HG02798 (cell line): ENCODE measurements at regions not wholly inside any gene's neighbourhood (a gene's known extent, or its start where the extent isn't known, plus 50 kb on each side); places are given as distances from the start of the nearest gene placed in this dataset.
A peak's percentile ranks its signal among the peaks of the same experiment; 100 is the strongest.
"Not testable (repeated sequence)": the region's sequence is repeated elsewhere in the genome, so short reads cannot be mapped to it uniquely, and the experiment has no call there.

Experiments
- ATAC-seq: cut with Tn5 transposase; IDR thresholded peaks from one replicate; pipeline ENCODE4 v1.9.1; 2021; ENCODE audit warnings: mild to moderate bottlenecking; ENCODE audit not compliant: unreplicated experiment, poor library complexity

- no peak for ATAC-seq
Measured at GRCh38 chr4:189200353-189200752, 740.3 kb upstream of the FRG1 start.

GRCh38 chr4:189202182-189202868 lies 738.3 kb upstream of the FRG1 start:
- ATAC-seq: peak; percentile 80

GRCh38 chr4:189202869-189203271 lies 737.8 kb upstream of the FRG1 start:
- ATAC-seq: no peak

- ATAC-seq: no peak
Measured at GRCh38 chr4:189204616-189205015, 736.1 kb upstream of the FRG1 start.

- no peak for ATAC-seq
Measured at GRCh38 chr4:189206953-189207352, 733.7 kb upstream of the FRG1 start.

- no peak for ATAC-seq
Measured at GRCh38 chr4:189207872-189208271, 732.8 kb upstream of the FRG1 start.

- ATAC-seq: no peak
Measured at GRCh38 chr4:189215574-189215973, 725.1 kb upstream of the FRG1 start.

GRCh38 chr4:189221691-189222090 lies 719.0 kb upstream of the FRG1 start:
- ATAC-seq: no peak

GRCh38 chr4:189228726-189229125 lies 711.9 kb upstream of the FRG1 start:
- ATAC-seq: no peak

GRCh38 chr4:189232274-189232673 lies 708.4 kb upstream of the FRG1 start:
- ATAC-seq: no peak

GRCh38 chr4:189233754-189234153 lies 706.9 kb upstream of the FRG1 start:
- ATAC-seq: not testable (repeated sequence)

- ATAC-seq: not testable (repeated sequence)
Measured at GRCh38 chr4:189234948-189235347, 705.7 kb upstream of the FRG1 start.

- no peak for ATAC-seq
Measured at GRCh38 chr4:189235599-189235998, 705.1 kb upstream of the FRG1 start.

- ATAC-seq: not testable (repeated sequence)
Measured at GRCh38 chr4:189236321-189236720, 704.4 kb upstream of the FRG1 start.

- no peak for ATAC-seq
Measured at GRCh38 chr4:189237340-189237739, 703.3 kb upstream of the FRG1 start.

GRCh38 chr4:189255636-189256035 lies 685.0 kb upstream of the FRG1 start:
- no peak for ATAC-seq

GRCh38 chr4:189261475-189261874 lies 679.2 kb upstream of the FRG1 start:
- no peak for ATAC-seq

GRCh38 chr4:189265515-189265914 lies 675.2 kb upstream of the FRG1 start:
- no peak for ATAC-seq

GRCh38 chr4:189267312-189267965 lies 673.2 kb upstream of the FRG1 start:
- ATAC-seq: no peak

- ATAC-seq: no peak
Measured at GRCh38 chr4:189278597-189279165, 662.0 kb upstream of the FRG1 start.

- ATAC-seq: no peak
Measured at GRCh38 chr4:189279188-189279587, 661.5 kb upstream of the FRG1 start.

- ATAC-seq: no peak
Measured at GRCh38 chr4:189285377-189285776, 655.3 kb upstream of the FRG1 start.
